H1 (cell line): ENCODE measurements at regions not wholly inside any gene's neighbourhood (a gene's known extent, or its start where the extent isn't known, plus 50 kb on each side); places are given as distances from the start of the nearest gene placed in this dataset.

Experiments used
- TF ChIP-seq, protein P1 (sequence below): fragments of 300-600 bp; sonication (generic); IDR thresholded peaks from 2 replicates; pipeline ENCODE4 v1.7.1; 2012; ENCODE audit warnings: low read length, moderate library complexity, mild to moderate bottlenecking, inconsistent platforms; ENCODE audit not compliant: insufficient replicate concordance

DNA sequence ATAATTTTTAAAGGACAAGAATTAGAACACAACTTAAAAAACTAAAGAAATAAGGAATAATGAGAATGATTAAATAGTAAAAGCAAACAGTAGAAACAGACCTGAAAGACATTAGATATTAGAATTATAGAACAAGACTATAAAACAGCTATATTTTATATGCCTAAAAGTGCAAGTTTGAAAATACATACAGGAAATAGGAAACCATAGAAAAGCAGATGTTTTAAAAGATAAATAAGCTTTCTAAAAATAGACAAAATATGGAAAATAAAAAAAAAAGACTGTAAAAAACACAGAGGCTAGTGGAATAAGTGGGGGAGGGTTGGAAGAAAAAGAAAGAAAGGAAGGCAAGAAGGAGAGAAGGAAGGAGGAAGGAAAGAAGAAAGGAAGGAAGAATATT is 407.3 kb downstream of the IDS start (continued):
- TF ChIP-seq, protein P1, sequence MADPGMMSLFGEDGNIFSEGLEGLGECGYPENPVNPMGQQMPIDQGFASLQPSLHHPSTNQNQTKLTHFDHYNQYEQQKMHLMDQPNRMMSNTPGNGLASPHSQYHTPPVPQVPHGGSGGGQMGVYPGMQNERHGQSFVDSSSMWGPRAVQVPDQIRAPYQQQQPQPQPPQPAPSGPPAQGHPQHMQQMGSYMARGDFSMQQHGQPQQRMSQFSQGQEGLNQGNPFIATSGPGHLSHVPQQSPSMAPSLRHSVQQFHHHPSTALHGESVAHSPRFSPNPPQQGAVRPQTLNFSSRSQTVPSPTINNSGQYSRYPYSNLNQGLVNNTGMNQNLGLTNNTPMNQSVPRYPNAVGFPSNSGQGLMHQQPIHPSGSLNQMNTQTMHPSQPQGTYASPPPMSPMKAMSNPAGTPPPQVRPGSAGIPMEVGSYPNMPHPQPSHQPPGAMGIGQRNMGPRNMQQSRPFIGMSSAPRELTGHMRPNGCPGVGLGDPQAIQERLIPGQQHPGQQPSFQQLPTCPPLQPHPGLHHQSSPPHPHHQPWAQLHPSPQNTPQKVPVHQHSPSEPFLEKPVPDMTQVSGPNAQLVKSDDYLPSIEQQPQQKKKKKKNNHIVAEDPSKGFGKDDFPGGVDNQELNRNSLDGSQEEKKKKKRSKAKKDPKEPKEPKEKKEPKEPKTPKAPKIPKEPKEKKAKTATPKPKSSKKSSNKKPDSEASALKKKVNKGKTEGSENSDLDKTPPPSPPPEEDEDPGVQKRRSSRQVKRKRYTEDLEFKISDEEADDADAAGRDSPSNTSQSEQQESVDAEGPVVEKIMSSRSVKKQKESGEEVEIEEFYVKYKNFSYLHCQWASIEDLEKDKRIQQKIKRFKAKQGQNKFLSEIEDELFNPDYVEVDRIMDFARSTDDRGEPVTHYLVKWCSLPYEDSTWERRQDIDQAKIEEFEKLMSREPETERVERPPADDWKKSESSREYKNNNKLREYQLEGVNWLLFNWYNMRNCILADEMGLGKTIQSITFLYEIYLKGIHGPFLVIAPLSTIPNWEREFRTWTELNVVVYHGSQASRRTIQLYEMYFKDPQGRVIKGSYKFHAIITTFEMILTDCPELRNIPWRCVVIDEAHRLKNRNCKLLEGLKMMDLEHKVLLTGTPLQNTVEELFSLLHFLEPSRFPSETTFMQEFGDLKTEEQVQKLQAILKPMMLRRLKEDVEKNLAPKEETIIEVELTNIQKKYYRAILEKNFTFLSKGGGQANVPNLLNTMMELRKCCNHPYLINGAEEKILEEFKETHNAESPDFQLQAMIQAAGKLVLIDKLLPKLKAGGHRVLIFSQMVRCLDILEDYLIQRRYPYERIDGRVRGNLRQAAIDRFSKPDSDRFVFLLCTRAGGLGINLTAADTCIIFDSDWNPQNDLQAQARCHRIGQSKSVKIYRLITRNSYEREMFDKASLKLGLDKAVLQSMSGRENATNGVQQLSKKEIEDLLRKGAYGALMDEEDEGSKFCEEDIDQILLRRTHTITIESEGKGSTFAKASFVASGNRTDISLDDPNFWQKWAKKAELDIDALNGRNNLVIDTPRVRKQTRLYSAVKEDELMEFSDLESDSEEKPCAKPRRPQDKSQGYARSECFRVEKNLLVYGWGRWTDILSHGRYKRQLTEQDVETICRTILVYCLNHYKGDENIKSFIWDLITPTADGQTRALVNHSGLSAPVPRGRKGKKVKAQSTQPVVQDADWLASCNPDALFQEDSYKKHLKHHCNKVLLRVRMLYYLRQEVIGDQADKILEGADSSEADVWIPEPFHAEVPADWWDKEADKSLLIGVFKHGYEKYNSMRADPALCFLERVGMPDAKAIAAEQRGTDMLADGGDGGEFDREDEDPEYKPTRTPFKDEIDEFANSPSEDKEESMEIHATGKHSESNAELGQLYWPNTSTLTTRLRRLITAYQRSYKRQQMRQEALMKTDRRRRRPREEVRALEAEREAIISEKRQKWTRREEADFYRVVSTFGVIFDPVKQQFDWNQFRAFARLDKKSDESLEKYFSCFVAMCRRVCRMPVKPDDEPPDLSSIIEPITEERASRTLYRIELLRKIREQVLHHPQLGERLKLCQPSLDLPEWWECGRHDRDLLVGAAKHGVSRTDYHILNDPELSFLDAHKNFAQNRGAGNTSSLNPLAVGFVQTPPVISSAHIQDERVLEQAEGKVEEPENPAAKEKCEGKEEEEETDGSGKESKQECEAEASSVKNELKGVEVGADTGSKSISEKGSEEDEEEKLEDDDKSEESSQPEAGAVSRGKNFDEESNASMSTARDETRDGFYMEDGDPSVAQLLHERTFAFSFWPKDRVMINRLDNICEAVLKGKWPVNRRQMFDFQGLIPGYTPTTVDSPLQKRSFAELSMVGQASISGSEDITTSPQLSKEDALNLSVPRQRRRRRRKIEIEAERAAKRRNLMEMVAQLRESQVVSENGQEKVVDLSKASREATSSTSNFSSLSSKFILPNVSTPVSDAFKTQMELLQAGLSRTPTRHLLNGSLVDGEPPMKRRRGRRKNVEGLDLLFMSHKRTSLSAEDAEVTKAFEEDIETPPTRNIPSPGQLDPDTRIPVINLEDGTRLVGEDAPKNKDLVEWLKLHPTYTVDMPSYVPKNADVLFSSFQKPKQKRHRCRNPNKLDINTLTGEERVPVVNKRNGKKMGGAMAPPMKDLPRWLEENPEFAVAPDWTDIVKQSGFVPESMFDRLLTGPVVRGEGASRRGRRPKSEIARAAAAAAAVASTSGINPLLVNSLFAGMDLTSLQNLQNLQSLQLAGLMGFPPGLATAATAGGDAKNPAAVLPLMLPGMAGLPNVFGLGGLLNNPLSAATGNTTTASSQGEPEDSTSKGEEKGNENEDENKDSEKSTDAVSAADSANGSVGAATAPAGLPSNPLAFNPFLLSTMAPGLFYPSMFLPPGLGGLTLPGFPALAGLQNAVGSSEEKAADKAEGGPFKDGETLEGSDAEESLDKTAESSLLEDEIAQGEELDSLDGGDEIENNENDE, result no peak
